GM19468 (cell line): ENCODE measurements at regions not wholly inside any gene's neighbourhood (a gene's known extent, or its start where the extent isn't known, plus 50 kb on each side); places are given as distances from the start of the nearest gene placed in this dataset.
A peak's percentile ranks its signal among the peaks of the same experiment; 100 is the strongest.

Experiments
- ATAC-seq: cut with Tn5 transposase; IDR thresholded peaks from one replicate; pipeline ENCODE4 v1.9.1; 2021; ENCODE audit warnings: mild to moderate bottlenecking, moderate library complexity, moderate number of reproducible peaks; ENCODE audit not compliant: unreplicated experiment; ENCODE audit errors: extremely low read depth

DNA sequence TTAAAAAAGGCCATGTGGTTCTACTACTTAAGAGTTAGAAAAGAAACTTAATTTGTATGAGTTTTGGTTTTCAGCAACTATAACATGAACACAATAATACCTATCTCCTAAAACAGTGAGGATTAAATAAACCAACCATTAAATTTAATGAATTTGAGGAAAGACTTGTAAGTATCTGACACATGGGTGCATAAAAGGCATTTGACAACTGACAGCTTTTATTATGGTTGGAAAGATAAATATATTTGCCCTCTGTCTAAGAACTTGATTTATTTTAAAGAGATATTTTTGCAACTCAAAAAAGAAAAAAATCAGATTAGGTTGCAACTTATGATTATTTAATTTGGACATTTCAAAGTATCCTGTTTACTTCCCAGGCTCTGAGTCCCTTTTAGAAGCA lies 217.9 kb upstream of the EEA1 start:
- ATAC-seq: no peak

GRCh38 chr12:93148412-93148811 lies 219.3 kb upstream of the EEA1 start:
- ATAC-seq: no peak

- no peak for ATAC-seq
These were observed 220.1 kb upstream of the EEA1 start for GRCh38 chr12:93149229-93149628.

- ATAC-seq: no peak
These were observed 222.1 kb upstream of the EEA1 start for GRCh38 chr12:93151079-93151762.

- no peak for ATAC-seq
These were observed 223.5 kb upstream of the EEA1 start for GRCh38 chr12:93152617-93153016.

DNA sequence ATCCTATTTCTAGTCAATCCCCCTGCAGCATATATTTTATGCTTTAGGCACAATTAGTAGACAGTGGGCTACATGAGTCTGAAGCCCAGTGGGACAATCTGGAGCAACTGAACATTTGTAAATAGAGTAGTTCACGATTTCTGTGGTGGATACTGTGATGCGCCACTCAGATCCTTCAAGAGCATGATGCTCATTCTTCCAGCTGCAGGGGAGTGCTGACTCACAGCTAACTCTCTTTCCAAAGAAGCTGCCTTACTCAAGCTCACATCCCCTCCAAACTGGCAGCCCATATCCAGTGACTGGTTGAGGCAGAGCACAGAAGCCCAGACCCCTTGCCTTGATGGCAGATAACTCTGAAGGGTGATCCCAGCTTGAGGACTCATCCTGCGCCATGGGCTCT lies 224.2 kb upstream of the EEA1 start:
- ATAC-seq: no peak

GRCh38 chr12:93154096-93154728 lies 223.5 kb upstream of the NUDT4 start:
- no peak for ATAC-seq

GRCh38 chr12:93154753-93155480 lies 222.8 kb upstream of the NUDT4 start:
- ATAC-seq: no peak

DNA sequence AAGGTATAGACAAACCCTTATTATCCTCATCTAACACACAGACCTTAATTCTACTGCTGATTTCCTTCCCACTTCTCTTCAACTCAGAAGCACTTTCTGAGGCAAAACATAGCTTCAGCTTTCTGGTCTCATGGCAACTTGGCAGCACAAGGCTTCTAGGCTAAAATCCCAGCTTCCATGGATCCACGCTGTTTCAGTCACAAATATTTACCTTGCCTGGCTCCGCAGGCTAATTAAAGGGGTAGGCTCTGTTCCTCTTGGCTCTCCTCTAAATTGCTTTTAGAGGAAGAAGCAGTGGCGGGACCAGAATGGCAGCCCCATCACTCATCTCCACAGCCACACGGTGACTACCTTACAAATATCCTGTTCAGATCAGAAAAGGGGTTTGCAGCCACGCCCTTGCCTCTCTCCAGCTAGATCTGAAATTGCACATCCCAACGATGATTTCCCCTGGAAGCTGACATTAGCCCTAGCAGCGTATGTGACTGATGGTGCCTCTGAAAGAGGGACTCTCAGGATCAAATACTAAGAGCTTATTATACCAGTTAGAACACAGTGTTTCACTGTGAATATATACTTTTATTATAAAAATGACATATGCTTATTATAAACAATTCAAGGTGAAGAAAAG lies 221.5 kb upstream of the NUDT4 start:
- no peak for ATAC-seq

DNA sequence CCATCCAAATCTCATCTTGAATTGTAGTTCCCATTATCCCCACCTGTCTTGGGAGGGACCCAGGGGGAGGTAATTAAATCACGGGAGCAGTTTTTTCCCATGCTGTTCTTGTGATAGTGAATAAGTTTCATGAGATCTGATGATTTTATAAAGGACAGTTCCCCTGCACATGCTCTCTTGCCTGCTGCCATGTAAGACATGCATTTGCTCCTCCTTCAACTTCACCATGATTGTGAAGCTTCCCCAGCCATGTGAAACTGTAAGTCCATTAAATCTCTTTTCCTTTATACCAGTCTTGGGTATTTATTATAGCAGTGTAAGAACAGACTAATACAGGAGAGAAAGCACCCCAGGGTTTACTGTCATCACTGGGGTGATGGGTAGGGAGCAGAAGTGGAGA lies 220.4 kb upstream of the NUDT4 start:
- no peak for ATAC-seq

- ATAC-seq: no peak
These were observed 219.5 kb upstream of the NUDT4 start for GRCh38 chr12:93158065-93158843.

DNA sequence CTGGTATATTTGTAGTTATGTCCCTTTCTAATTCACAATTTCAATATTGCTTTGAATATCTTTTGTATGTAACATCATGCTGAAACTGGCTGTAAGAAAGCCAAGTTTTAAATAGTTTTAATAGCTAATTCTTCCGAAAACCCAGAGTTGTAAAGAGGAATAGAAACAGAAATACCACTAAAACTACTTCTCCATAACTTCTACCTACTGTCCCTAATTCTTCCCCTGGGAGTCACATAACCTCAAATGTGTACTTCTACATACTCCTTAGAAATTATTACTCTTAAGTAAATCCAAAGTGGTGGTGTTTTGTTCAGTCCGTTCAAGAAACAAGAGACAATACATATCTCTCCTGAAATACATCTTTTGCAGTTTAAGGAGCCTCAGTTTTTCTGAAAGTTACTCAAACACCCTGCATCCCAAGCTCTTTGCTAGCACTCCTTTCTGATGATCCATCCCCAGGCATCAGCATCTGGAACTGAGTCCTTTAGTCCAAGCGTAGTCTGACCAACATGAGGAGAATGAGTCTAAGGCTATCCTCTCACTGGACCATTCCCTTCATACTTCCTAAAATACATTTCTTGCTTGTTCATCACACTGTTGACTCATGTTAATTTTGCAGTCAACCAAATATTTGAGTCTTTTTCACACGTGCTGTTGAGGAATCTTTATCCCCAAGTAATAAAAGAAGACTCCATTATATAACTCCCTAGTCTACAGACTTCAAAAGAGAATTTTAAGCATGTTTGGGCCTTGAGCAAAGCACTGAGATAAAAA lies 214.3 kb upstream of the NUDT4 start:
- ATAC-seq: no peak

DNA sequence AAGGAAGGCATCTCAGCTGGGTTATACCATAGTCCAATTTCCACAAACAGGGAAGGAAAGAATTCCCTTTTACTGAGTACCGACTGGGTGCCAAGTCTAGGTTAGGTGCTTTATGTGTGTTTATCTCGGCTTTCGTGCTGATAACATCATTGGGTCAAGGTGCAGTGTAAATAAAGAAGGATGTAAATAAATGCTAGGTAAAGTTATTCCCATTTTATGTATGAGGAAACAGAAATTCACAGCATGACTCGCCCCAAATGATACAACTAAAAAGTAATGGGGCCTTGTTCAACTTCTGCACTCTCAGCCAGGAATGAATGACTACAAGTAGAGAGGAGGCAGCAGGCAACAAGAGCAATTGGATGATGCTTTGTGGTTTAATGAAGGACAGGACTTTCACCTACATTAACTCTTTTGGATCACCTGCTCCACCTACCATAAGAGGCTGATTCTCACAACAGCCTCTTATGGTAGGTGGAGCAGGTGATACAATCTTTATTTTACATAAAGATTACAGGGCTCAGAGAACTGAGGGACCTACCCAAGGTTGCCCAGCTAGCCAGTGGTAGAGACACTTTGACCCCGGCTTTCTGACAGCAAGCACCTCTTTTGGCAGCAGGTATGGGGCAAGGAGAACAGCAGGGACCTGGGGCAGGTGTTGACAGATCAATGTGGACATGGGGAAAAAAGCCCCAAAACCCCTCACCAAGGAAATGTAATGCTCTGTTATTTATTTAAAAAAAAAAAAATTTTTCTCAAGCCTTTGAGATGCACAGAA lies 213.4 kb upstream of the NUDT4 start:
- ATAC-seq: no peak

GRCh38 chr12:93165384-93165932 lies 212.3 kb upstream of the NUDT4 start:
- no peak for ATAC-seq

DNA sequence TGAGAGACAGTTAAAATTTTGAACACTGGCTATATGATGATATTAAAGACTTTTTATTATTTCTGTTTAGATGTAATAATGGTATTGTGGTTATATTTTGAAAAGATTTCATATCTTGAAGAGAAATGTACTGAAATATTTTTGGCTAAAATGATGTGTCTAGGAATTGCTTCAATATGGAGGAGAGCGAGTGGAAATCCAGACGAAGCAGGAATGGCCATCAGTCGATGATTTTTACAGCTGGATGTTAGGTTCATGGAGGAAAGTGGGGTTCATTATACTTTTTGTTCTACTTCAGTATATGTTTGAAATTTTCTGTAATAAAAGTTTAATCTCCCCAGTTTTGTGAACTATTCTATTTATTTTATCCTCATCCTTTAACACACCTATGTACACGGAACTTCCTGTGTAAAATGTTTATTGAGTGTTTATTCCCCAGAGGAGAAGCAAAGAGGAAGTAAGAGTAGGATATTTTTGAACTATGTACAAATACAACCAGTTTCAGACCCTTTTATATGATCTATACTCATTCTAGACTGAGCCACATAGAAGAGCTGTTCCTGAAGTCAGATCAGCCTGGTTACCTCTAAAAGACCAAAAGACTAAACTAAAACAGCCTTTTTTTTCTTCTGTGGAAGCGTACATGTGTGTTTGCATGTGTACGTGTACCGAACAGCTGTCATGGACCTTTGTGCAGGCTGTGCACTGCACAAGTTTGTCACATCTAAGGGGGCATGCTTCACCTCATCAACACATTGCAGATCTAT lies 211.0 kb upstream of the NUDT4 start:
- peak; percentile 33 for ATAC-seq

GRCh38 chr12:93167331-93167730 lies 210.4 kb upstream of the NUDT4 start:
- ATAC-seq: no peak

DNA sequence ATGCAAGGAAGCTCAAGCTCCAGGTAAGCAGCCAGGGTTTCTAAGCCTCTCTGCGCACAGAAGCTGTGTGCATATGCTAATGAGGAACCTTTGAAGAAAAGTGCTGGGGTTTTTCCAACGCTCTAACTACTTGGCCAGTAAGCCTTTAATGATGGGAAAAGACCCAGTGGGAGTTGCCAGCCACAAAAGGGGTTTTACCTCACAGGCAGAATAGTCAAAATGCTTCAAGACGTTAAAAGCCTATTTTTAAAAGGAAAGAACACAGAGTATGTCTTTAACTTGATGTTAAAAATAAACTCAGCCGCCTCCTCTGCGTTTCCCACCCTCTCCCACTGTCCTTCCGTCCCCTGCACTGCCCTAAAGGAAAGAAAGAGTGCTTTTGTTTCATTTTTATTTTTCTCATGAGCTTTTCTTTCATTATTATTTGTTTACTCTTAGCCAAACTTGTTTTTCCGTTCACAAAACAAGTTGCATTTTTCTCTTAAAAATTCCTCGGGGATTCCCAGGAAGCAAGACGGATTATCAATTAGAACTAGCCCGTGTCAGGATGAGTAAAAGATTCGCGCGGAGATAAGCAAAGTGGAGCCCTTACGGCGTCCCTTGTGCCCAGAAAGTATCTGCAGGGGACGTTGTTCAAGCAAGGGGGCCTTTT lies 209.8 kb upstream of the NUDT4 start:
- peak; percentile 45 for ATAC-seq
